Nephron progenitor cell (in vitro differentiated cells): ENCODE measurements at regions not wholly inside any gene's neighbourhood (a gene's known extent, or its start where the extent isn't known, plus 50 kb on each side); places are given as distances from the start of the nearest gene placed in this dataset.

ENCODE experiments used
- DNase-seq: peaks from one replicate; pipeline ENCODE4 v3.0.0; 2021
- H3K27ac Mint-ChIP-seq: 2 replicates; pipeline ENCODE4 v1.8.0; 2021; ENCODE audit warnings: mild to moderate bottlenecking, moderate library complexity, mixed read lengths
- H3K27me3 Mint-ChIP-seq: 2 replicates; pipeline ENCODE4 v1.8.0; 2021; ENCODE audit warnings: mild to moderate bottlenecking, low read depth, mixed read lengths; ENCODE audit not compliant: poor library complexity
- H3K36me3 Mint-ChIP-seq: 2 replicates; pipeline ENCODE4 v1.8.0; 2021; ENCODE audit warnings: low read depth, mixed read lengths
- H3K4me1 Mint-ChIP-seq: 2 replicates; pipeline ENCODE4 v1.8.0; 2021; ENCODE audit warnings: mixed read lengths
- H3K4me3 Mint-ChIP-seq: 2 replicates; pipeline ENCODE4 v1.8.0; 2021; ENCODE audit warnings: mild to moderate bottlenecking, moderate library complexity, mixed read lengths
- H3K9me3 Mint-ChIP-seq: 2 replicates; pipeline ENCODE4 v1.8.0; 2021; ENCODE audit warnings: mild to moderate bottlenecking, moderate library complexity, mixed read lengths
- TF ChIP-seq, protein P1 (sequence below): fragments of 200-600 bp; sonication (generic); IDR thresholded peaks from 2 replicates; pipeline ENCODE4 v1.5.0; 2021; ENCODE audit warnings: antibody characterized with exemption

DNA sequence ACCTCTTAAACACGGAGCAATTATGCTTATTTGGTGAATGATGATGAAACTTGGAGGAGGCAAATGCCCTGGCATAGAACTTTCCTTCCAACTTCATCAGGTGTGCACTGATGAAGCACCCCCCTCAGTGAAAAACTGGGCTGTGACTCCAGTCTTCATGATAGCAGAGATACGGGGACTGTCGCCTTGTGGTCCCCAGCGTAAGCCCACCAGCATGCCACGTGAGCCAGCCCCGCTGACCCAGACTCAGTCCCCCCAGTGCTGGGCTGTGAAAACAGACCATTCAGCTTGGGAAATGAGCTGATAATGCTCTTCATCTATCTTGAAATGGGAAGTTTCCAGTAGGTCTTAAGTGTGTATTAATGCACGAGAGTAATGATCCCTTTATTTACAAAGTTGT, 177.0 kb downstream of the SNX10 start:
- peaks cover 5% of the 10 kb centered on the region for H3K27me3 Mint-ChIP-seq
- no peak overlapping the region for H3K27ac Mint-ChIP-seq
- no peaks in the 10 kb centered on the region for H3K4me1 Mint-ChIP-seq
- TF ChIP-seq, protein P1, sequence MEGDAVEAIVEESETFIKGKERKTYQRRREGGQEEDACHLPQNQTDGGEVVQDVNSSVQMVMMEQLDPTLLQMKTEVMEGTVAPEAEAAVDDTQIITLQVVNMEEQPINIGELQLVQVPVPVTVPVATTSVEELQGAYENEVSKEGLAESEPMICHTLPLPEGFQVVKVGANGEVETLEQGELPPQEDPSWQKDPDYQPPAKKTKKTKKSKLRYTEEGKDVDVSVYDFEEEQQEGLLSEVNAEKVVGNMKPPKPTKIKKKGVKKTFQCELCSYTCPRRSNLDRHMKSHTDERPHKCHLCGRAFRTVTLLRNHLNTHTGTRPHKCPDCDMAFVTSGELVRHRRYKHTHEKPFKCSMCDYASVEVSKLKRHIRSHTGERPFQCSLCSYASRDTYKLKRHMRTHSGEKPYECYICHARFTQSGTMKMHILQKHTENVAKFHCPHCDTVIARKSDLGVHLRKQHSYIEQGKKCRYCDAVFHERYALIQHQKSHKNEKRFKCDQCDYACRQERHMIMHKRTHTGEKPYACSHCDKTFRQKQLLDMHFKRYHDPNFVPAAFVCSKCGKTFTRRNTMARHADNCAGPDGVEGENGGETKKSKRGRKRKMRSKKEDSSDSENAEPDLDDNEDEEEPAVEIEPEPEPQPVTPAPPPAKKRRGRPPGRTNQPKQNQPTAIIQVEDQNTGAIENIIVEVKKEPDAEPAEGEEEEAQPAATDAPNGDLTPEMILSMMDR: no peak
- H3K4me3 Mint-ChIP-seq: no peak overlapping the region
- no peak for DNase-seq
- H3K9me3 Mint-ChIP-seq: no peaks in the 10 kb centered on the region
- no peaks in the 10 kb centered on the region for H3K36me3 Mint-ChIP-seq

- peaks cover 5% of the 10 kb centered on the region for H3K27me3 Mint-ChIP-seq
- no peaks in the 10 kb centered on the region for H3K4me1 Mint-ChIP-seq
- DNase-seq: no peak
- TF ChIP-seq, protein P1: no peak
- no peaks in the 10 kb centered on the region for H3K9me3 Mint-ChIP-seq
- H3K36me3 Mint-ChIP-seq: no peaks in the 10 kb centered on the region
- H3K4me3 Mint-ChIP-seq: no peak overlapping the region
- H3K27ac Mint-ChIP-seq: no peak overlapping the region
Observed at GRCh38 chr7:26469188-26469587, 177.5 kb downstream of the SNX10 start.

DNA sequence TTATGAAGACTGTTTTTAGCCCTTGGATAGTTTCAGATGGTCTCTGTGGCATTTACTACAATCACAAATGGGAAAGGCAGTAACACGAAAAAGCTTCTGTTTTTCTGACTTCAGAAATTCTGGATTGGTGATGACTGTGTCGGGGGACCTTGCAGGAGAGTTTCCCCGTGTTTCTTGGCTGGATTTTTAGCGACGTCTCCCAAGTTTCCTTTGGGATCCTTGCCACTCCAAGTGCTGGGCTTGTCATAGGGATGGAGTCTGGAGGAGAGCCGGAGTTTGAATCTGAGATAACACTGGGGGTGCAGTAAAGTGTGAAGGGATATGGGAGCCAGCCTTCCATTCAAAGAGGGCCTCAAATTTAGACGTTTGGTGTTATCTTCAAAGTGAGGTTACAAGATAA, 179.0 kb downstream of the SNX10 start:
- H3K36me3 Mint-ChIP-seq: no peaks in the 10 kb centered on the region
- TF ChIP-seq, protein P1: no peak
- H3K4me3 Mint-ChIP-seq: no peak overlapping the region
- no peak overlapping the region for H3K27ac Mint-ChIP-seq
- H3K9me3 Mint-ChIP-seq: no peaks in the 10 kb centered on the region
- peaks cover 9% of the 10 kb centered on the region for H3K27me3 Mint-ChIP-seq
- H3K4me1 Mint-ChIP-seq: peaks cover 6% of the 10 kb centered on the region
- no peak for DNase-seq

- TF ChIP-seq, protein P1: no peak
- no peaks in the 10 kb centered on the region for H3K9me3 Mint-ChIP-seq
Observed at GRCh38 chr7:26471306-26472075, 179.8 kb downstream of the SNX10 start.

GRCh38 chr7:26472971-26473370, 181.3 kb downstream of the SNX10 start:
- peaks cover 6% of the 10 kb centered on the region for H3K4me1 Mint-ChIP-seq
- peaks cover 13% of the 10 kb centered on the region for H3K27me3 Mint-ChIP-seq
- H3K27ac Mint-ChIP-seq: no peak overlapping the region
- no peak for DNase-seq
- no peak overlapping the region for H3K4me3 Mint-ChIP-seq
- TF ChIP-seq, protein P1: no peak
- no peaks in the 10 kb centered on the region for H3K36me3 Mint-ChIP-seq
- H3K9me3 Mint-ChIP-seq: no peaks in the 10 kb centered on the region

More at GRCh38 chr7:26471306-26472075, 179.8 kb downstream of the SNX10 start:
- Mint-ChIP-seq H3K36me3 (no peaks in the 10 kb centered on the region), H3K4me1 (peaks cover 6% of the 10 kb centered on the region), H3K4me3 (no peak overlapping the region), H3K27ac (no peak overlapping the region), H3K27me3 (peaks cover 9% of the 10 kb centered on the region)
- no peak for DNase-seq

GRCh38 chr7:26476271-26476670, 184.6 kb downstream of the SNX10 start:
- TF ChIP-seq, protein P1: no peak
- no peak overlapping the region for H3K27ac Mint-ChIP-seq
- peaks cover 16% of the 10 kb centered on the region for H3K4me1 Mint-ChIP-seq
- peaks cover 20% of the 10 kb centered on the region for H3K27me3 Mint-ChIP-seq
- no peaks in the 10 kb centered on the region for H3K9me3 Mint-ChIP-seq
- no peak overlapping the region for H3K4me3 Mint-ChIP-seq
- H3K36me3 Mint-ChIP-seq: no peaks in the 10 kb centered on the region
- DNase-seq: no peak
